WTC11 (cell line): ENCODE measurements at regions not wholly inside any gene's neighbourhood (a gene's known extent, or its start where the extent isn't known, plus 50 kb on each side); places are given as distances from the start of the nearest gene placed in this dataset.

Experiments used
- ATAC-seq: fragments of 200-7000 bp; cut with Tn5 transposase; 2 replicates; pipeline ENCODE4 v1.10.0; 2021; ENCODE audit warnings: mild to moderate bottlenecking, moderate library complexity
- CTCF ChIA-PET: fragments of 300-600 bp; sonication (Branson Sonifier 250); formaldehyde crosslinking; loops from one replicate; lab custom pipeline; 2021; ENCODE audit warnings: antibody characterized with exemption; lab: Charles Lee
- POLR2A ChIA-PET: fragments of 350-600 bp; sonication (Branson Sonifier 250); formaldehyde crosslinking; loops from one replicate; lab custom pipeline; 2021; ENCODE audit warnings: antibody characterized with exemption; lab: Charles Lee
- DNase-seq: peaks from one replicate; pipeline ENCODE4 v3.0.0; 2021; ENCODE audit warnings: low spot score
- H3K27ac Mint-ChIP-seq: 2 replicates; pipeline ENCODE4 v1.8.0; 2021; ENCODE audit warnings: mixed read lengths
- H3K27me3 Mint-ChIP-seq: 2 replicates; pipeline ENCODE4 v1.8.0; 2021; ENCODE audit warnings: low read depth, mild to moderate bottlenecking, moderate library complexity, mixed read lengths
- H3K36me3 Mint-ChIP-seq: 2 replicates; pipeline ENCODE4 v1.8.0; 2021; ENCODE audit warnings: mixed read lengths
- H3K4me1 Mint-ChIP-seq: 2 replicates; pipeline ENCODE4 v1.8.0; 2022; ENCODE audit warnings: mixed read lengths
- H3K4me3 Mint-ChIP-seq: 2 replicates; pipeline ENCODE4 v1.8.0; 2021; ENCODE audit warnings: mild to moderate bottlenecking, moderate library complexity, mixed read lengths
- H3K9me3 Mint-ChIP-seq: 2 replicates; pipeline ENCODE4 v1.8.0; 2021; ENCODE audit warnings: mixed read lengths
- ATF1 ChIP-seq: sonication (generic); formaldehyde crosslinking; IDR thresholded peaks from 2 replicates; pipeline ENCODE4 v1.8.1; 2023; ENCODE audit warnings: mild to moderate bottlenecking, moderate library complexity, missing genetic modification reagents
- ATF6 ChIP-seq: sonication (generic); formaldehyde crosslinking; IDR thresholded peaks from 2 replicates; pipeline ENCODE4 v1.8.1; 2023; ENCODE audit warnings: mild to moderate bottlenecking, missing genetic modification reagents
- CDX4 ChIP-seq: fragments of 250-450 bp; sonication (Bioruptor Pico); IDR thresholded peaks from 2 replicates; pipeline ENCODE4 v1.9.0; 2021; ENCODE audit warnings: moderate library complexity, mild to moderate bottlenecking, inconsistent platforms, borderline replicate concordance
- FOXJ3 ChIP-seq: sonication (generic); formaldehyde crosslinking; IDR thresholded peaks from 2 replicates; pipeline ENCODE4 v1.9.0; 2021; ENCODE audit warnings: missing genetic modification reagents, mild to moderate bottlenecking, borderline replicate concordance
- FOXP1 ChIP-seq: sonication (generic); formaldehyde crosslinking; IDR thresholded peaks from 2 replicates; pipeline ENCODE4 v1.8.0; 2022; ENCODE audit warnings: missing genetic modification reagents, mild to moderate bottlenecking, moderate library complexity, borderline replicate concordance
- GABPB1 ChIP-seq: sonication (generic); formaldehyde crosslinking; IDR thresholded peaks from 2 replicates; pipeline ENCODE4 v1.8.1; 2023; ENCODE audit warnings: mild to moderate bottlenecking, missing genetic modification reagents
- MAX ChIP-seq: sonication (generic); formaldehyde crosslinking; IDR thresholded peaks from 2 replicates; pipeline ENCODE4 v1.8.0; 2022; ENCODE audit warnings: mild to moderate bottlenecking, missing genetic modification reagents
- MXD4 ChIP-seq: fragments of 250-450 bp; sonication (Bioruptor Pico); IDR thresholded peaks from 2 replicates; pipeline ENCODE4 v1.8.0; 2021; ENCODE audit warnings: mild to moderate bottlenecking, moderate library complexity, borderline replicate concordance
- MYBL2 ChIP-seq: sonication (generic); formaldehyde crosslinking; IDR thresholded peaks from 2 replicates; pipeline ENCODE4 v1.8.1; 2023; ENCODE audit warnings: mild to moderate bottlenecking, moderate library complexity, missing genetic modification reagents
- PRRX2 ChIP-seq: fragments of 250-450 bp; sonication (Bioruptor Pico); IDR thresholded peaks from 2 replicates; pipeline ENCODE4 v1.8.0; 2021; ENCODE audit warnings: mild to moderate bottlenecking
- SMAD3 ChIP-seq: sonication (generic); formaldehyde crosslinking; IDR thresholded peaks from 2 replicates; pipeline ENCODE4 v1.8.0; 2022; ENCODE audit warnings: missing genetic modification reagents, mild to moderate bottlenecking, borderline replicate concordance
- ZBTB21 ChIP-seq: sonication (generic); formaldehyde crosslinking; IDR thresholded peaks from 2 replicates; pipeline ENCODE4 v1.8.1; 2023; ENCODE audit warnings: mild to moderate bottlenecking, missing genetic modification reagents, borderline replicate concordance
- ZNF138 ChIP-seq: sonication (generic); formaldehyde crosslinking; conservative IDR thresholded peaks from 2 replicates; pipeline ENCODE4 v1.8.1; 2022; ENCODE audit warnings: mild to moderate bottlenecking, moderate library complexity, missing genetic modification reagents
- ZNF219 ChIP-seq: sonication (generic); formaldehyde crosslinking; IDR thresholded peaks from 2 replicates; pipeline ENCODE4 v1.8.0; 2023; ENCODE audit warnings: missing genetic modification reagents, mild to moderate bottlenecking, borderline replicate concordance
- ZNF281 ChIP-seq: sonication (generic); formaldehyde crosslinking; IDR thresholded peaks from 2 replicates; pipeline ENCODE4 v1.8.0; 2023; ENCODE audit warnings: mild to moderate bottlenecking, missing genetic modification reagents
- ZNF425 ChIP-seq: fragments of 250-450 bp; sonication (Bioruptor Pico); conservative IDR thresholded peaks from 2 replicates; pipeline ENCODE4 v1.9.0; 2021; ENCODE audit warnings: mild to moderate bottlenecking
- ZSCAN18 ChIP-seq: fragments of 250-450 bp; sonication (Bioruptor Pico); IDR thresholded peaks from 2 replicates; pipeline ENCODE4 v2.1.2; 2022; ENCODE audit warnings: mild to moderate bottlenecking, moderate library complexity

GRCh38 chr7:51528172-51528571 lies 211.6 kb upstream of the COBL start:
- H3K27ac Mint-ChIP-seq = no peak overlapping the region
- no peak for TF ChIP-seq MXD4 (CRISPR knock-in tag)
- no peak for TF ChIP-seq ZBTB21 (CRISPR knock-in tag)
- TF ChIP-seq SMAD3 (CRISPR knock-in tag) = no peak
- H3K9me3 Mint-ChIP-seq = no peaks in the 10 kb centered on the region
- no peaks in the 10 kb centered on the region for H3K4me1 Mint-ChIP-seq
- no peak overlapping the region for H3K4me3 Mint-ChIP-seq
- H3K36me3 Mint-ChIP-seq = no peaks in the 10 kb centered on the region
- H3K27me3 Mint-ChIP-seq = no peaks in the 10 kb centered on the region
- ChIA-PET POLR2A (no interaction called here), CTCF (no interaction called here)
- ATAC-seq (no peak), DNase-seq (no peak)

GRCh38 chr7:51521694-51522312 lies 205.2 kb upstream of the COBL start:
- H3K4me1 Mint-ChIP-seq = peaks cover 15% of the 10 kb centered on the region
- CTCF ChIA-PET = no interaction called here
- ATAC-seq (no peak), DNase-seq (no peak)
- H3K9me3 Mint-ChIP-seq = no peaks in the 10 kb centered on the region
- H3K4me3 Mint-ChIP-seq = no peak overlapping the region
- H3K27me3 Mint-ChIP-seq = peaks cover 4% of the 10 kb centered on the region; the same call in 1 of the 2 replicates
- H3K36me3 Mint-ChIP-seq = no peaks in the 10 kb centered on the region
- POLR2A ChIA-PET = no interaction called here
- no peak overlapping the region for H3K27ac Mint-ChIP-seq
- TF ChIP-seq PRRX2 (CRISPR knock-in tag) (no peak), ZNF219 (CRISPR knock-in tag) (no peak), ZNF138 (CRISPR knock-in tag) (no peak), GABPB1 (no peak)

- Mint-ChIP-seq H3K4me1 (peaks cover 18% of the 10 kb centered on the region), H3K27ac (no peak overlapping the region), H3K27me3 (peaks cover 4% of the 10 kb centered on the region; the same call in 1 of the 2 replicates), H3K9me3 (no peaks in the 10 kb centered on the region), H3K4me3 (no peak overlapping the region), H3K36me3 (no peaks in the 10 kb centered on the region)
- DNase-seq (no peak), ATAC-seq (no peak)
- ChIA-PET POLR2A (no interaction called here), CTCF (interaction anchor here (1.2 kb wide), 1 partner anchor 91 kb away, joined by 4 read pairs; no protein-coding TSS in a partner anchor)
- TF ChIP-seq FOXJ3 (CRISPR knock-in tag) (no peak), ATF1 (no peak), ATF6 (CRISPR knock-in tag) (no peak), MAX (CRISPR knock-in tag) (no peak), GABPB1 (no peak), MYBL2 (CRISPR knock-in tag) (no peak), ZSCAN18 (CRISPR knock-in tag) (no peak), FOXP1 (CRISPR knock-in tag) (no peak), CDX4 (no peak), ZNF425 (CRISPR knock-in tag) (no peak), SMAD3 (CRISPR knock-in tag) (no peak), ZNF281 (no peak)
These were observed 204.4 kb upstream of the COBL start for GRCh38 chr7:51521054-51521453.
